ENCODE measurements at regions not wholly inside any gene's neighbourhood (a gene's known extent, or its start where the extent isn't known, plus 50 kb on each side); places are given as distances from the start of the nearest gene placed in this dataset.

GRCh38 chr12:33115716-33116115, 219.1 kb upstream of the PKP2 start:
- TF ChIP-seq EZH2phosphoT487 (IDR thresholded peaks at IDR 0.05; ENCODE audit: low read depth) (no peak), CTCF (IDR thresholded peaks at IDR 0.05; ENCODE audit: low read depth, low read length) (no peak)
